ENCODE measurements at regions not wholly inside any gene's neighbourhood (a gene's known extent, or its start where the extent isn't known, plus 50 kb on each side); places are given as distances from the start of the nearest gene placed in this dataset.

- TF ChIP-seq CTCF (IDR thresholded peaks at IDR 0.05; ENCODE audit: extremely low read depth in 1 of 2, insufficient read depth in 1 of 2, low read depth in 1 of 2, low read length in 2 of 2) (no peak), EZH2 (IDR thresholded peaks at IDR 0.05; ENCODE audit: borderline replicate concordance, low read depth, low read length, severe bottlenecking) (no peak), POLR2A (IDR thresholded peaks at IDR 0.05; ENCODE audit: low read depth, low read length) (no peak), JUN (IDR thresholded peaks at IDR 0.05; ENCODE audit: borderline replicate concordance, insufficient read depth, insufficient read length, low read depth) (no peak), MAX (IDR thresholded peaks at IDR 0.05; ENCODE audit: insufficient read depth, insufficient read length) (no peak)
Observed at GRCh38 chrX:34223574-34223973, 91.5 kb upstream of the FAM47A start.

All from endothelial cell of umbilical vein (primary cell).